ENCODE measurements at regions not wholly inside any gene's neighbourhood (a gene's known extent, or its start where the extent isn't known, plus 50 kb on each side); places are given as distances from the start of the nearest gene placed in this dataset.

DNA sequence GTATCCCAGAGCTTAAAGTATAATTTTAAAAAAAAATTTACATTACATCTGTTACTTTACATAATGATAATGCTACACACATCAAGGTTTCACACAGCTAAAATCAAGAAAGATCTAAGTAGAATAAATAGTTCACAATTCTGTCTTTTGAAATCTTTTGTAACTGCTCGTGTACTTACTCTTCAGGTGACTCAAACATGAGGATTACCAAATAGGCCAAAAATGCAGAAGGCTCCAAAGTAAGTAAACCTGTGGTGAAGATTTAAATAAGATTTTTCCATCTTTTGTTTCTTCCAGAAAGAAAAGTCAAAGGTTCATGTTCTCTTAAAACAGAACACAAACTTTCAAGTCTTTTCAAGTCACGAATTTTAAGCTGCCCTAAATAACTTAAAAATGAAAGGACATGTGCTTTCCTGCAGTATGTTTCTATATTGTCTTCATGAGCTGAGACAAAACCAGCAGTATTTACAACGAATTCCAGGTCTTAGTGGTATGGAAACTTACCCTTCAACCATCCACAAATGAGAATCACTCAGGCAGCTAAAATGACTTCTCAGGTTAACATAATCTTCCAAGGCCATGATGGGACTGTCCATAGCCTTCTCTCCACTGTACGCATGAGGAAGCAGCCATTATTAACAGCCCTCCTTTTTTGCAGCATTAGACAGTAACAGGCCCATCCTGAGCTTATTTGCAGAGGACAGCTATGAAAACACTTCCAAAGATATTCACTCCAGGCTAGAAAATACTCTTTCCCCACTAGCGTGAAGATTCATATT, 172.8 kb upstream of the EDNRA start:
- Mint-ChIP-seq H3K36me3 (ENCODE audit: low read depth) (no peaks in the 10 kb centered on the region), H3K4me1 (peaks cover 52% of the 10 kb centered on the region), H3K27me3 (ENCODE audit: low read depth) (no peaks in the 10 kb centered on the region), H3K27ac (peak overlapping the region; percentile 33 to 87 (median 68)), H3K9me3 (peaks cover 2% of the 10 kb centered on the region), H3K4me3 (no peak overlapping the region)
- TF ChIP-seq, protein P1, sequence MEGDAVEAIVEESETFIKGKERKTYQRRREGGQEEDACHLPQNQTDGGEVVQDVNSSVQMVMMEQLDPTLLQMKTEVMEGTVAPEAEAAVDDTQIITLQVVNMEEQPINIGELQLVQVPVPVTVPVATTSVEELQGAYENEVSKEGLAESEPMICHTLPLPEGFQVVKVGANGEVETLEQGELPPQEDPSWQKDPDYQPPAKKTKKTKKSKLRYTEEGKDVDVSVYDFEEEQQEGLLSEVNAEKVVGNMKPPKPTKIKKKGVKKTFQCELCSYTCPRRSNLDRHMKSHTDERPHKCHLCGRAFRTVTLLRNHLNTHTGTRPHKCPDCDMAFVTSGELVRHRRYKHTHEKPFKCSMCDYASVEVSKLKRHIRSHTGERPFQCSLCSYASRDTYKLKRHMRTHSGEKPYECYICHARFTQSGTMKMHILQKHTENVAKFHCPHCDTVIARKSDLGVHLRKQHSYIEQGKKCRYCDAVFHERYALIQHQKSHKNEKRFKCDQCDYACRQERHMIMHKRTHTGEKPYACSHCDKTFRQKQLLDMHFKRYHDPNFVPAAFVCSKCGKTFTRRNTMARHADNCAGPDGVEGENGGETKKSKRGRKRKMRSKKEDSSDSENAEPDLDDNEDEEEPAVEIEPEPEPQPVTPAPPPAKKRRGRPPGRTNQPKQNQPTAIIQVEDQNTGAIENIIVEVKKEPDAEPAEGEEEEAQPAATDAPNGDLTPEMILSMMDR (IDR thresholded peaks at IDR 0.05; ENCODE audit: unreplicated experiment in 3 of 3), result no peak

DNA sequence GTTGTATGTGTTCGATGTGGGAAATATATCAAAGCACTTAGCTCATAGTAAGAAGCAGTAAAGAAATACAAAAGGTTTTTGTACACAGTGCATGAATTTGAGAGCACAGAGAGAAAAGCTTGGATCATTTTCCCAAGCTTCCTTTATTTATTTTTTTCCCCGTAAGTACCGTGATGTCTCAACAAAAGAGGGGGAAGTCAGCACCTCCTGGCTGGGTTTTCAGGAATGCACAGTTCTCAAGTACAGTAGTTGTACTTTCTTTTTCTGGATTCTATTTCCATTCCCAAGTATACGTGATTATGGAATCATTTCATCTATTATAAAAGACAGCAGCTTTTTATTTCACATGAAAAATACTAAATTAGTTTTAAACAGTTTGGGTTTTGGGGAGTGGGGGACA, 171.5 kb upstream of the EDNRA start:
- H3K4me3 Mint-ChIP-seq, result no peak overlapping the region
- TF ChIP-seq, protein P1 (IDR thresholded peaks at IDR 0.05; ENCODE audit: unreplicated experiment in 3 of 3), result no peak
- no peaks in the 10 kb centered on the region for H3K27me3 Mint-ChIP-seq (ENCODE audit: low read depth)
- peaks cover 2% of the 10 kb centered on the region for H3K9me3 Mint-ChIP-seq
- H3K27ac Mint-ChIP-seq, result peak overlapping the region; percentile 14 to 87 (median 26)
- H3K4me1 Mint-ChIP-seq, result peaks cover 43% of the 10 kb centered on the region
- no peaks in the 10 kb centered on the region for H3K36me3 Mint-ChIP-seq (ENCODE audit: low read depth)

DNA sequence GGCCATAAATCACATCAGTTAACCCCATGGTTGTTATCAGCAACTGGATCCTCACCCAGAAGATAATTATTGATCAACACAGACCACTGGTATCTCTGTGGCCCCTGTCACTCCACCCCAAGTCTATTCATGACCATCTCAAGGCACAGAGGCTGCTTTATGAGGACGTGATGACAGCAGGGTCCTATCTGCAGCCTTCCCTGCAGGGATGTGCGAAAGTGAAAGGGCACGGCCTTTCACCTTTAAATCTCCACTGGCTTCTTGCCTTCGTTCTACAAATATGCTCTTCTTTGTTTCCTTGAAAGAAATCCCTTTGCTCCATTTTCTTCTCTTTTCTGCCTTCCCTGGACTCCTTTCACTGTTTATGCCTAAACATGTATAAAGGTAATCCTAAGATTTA, 170.6 kb upstream of the EDNRA start:
- Mint-ChIP-seq H3K4me1 (peaks cover 37% of the 10 kb centered on the region), H3K27me3 (ENCODE audit: low read depth) (no peaks in the 10 kb centered on the region), H3K36me3 (ENCODE audit: low read depth) (no peaks in the 10 kb centered on the region), H3K27ac (peak overlapping the region; percentile 69 to 96 (median 87)), H3K4me3 (no peak overlapping the region), H3K9me3 (peaks cover 2% of the 10 kb centered on the region)
- TF ChIP-seq, protein P1 (IDR thresholded peaks at IDR 0.05; ENCODE audit: unreplicated experiment in 3 of 3), result no peak

DNA sequence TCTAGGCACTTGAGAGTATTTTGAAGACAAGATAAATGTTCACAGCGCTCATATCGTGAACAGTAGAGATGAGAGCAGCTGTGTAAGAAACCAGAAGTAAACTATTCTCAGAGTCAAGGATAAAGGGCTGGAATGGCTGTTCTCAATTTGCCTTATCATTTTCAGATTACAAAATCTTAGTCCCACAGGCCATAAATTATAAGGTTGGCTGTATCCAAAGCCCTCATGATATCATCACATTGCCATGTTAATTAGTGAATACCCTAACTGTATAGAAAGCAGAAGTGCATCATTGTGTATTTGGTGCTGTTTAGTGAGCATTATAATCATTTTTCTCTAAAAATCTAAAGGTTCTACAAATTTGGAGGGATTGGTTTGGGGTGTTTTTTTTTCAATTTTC, 168.9 kb upstream of the EDNRA start:
- no peaks in the 10 kb centered on the region for H3K27me3 Mint-ChIP-seq (ENCODE audit: low read depth)
- H3K4me3 Mint-ChIP-seq, result no peak overlapping the region
- peaks cover 47% of the 10 kb centered on the region for H3K4me1 Mint-ChIP-seq
- peaks cover 2% of the 10 kb centered on the region for H3K9me3 Mint-ChIP-seq
- TF ChIP-seq, protein P1 (IDR thresholded peaks at IDR 0.05; ENCODE audit: unreplicated experiment in 3 of 3), result no peak
- H3K36me3 Mint-ChIP-seq (ENCODE audit: low read depth), result no peaks in the 10 kb centered on the region
- H3K27ac Mint-ChIP-seq, result peak overlapping the region; percentile 87 to 96 (median 89)

DNA sequence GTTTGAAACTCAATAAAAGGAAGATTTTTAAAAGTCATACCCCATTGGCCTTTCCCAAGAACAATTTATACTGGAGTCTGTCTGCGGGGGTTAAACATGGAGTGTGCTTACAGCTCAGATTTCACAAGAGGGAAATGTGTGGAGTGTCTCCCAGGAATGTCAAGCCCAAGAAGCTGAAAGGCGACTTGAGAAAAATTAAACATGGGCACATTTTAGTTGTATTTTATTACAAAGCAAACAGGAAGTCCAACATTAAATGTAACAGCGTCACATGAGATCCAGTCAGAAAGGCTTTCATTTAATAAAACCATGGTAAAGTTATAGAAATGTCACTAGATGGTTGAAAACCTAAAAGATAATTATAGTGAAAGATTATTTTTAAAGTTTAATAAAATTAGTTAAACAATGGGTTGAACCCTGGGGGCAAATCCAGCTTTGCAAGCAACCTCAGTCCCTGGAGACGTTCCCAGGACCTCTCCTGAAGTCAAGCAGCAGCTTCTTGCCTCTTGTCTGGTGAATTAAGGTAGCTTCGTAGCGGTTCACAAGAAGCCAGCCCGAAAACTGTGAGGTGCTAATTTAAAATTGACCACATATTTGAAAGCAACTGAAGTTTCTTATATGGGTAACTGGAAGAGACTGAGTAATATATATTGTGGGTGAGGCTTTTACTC, 168.4 kb upstream of the EDNRA start:
- Mint-ChIP-seq H3K4me3 (peak overlapping the region in 2 of 3 experiments; percentile 1 to 11), H3K36me3 (ENCODE audit: low read depth) (no peaks in the 10 kb centered on the region), H3K27ac (peak overlapping the region; percentile 87 to 96 (median 89)), H3K27me3 (ENCODE audit: low read depth) (no peaks in the 10 kb centered on the region), H3K9me3 (no peaks in the 10 kb centered on the region), H3K4me1 (peaks cover 51% of the 10 kb centered on the region)
- TF ChIP-seq, protein P1 (IDR thresholded peaks at IDR 0.05; ENCODE audit: unreplicated experiment in 3 of 3), result no peak

All from nephron (organoid).